Osteoblast (primary cell): ENCODE measurements at regions not wholly inside any gene's neighbourhood (a gene's known extent, or its start where the extent isn't known, plus 50 kb on each side); places are given as distances from the start of the nearest gene placed in this dataset.
"Not testable (repeated sequence)": the region's sequence is repeated elsewhere in the genome, so short reads cannot be mapped to it uniquely, and the experiment has no call there.

ENCODE experiments used
- DNase-seq: peaks from one replicate; pipeline ENCODE4 v3.0.0; 2011; ENCODE audit warnings: low spot score, mixed read lengths; ENCODE audit not compliant: insufficient read length; ENCODE audit errors: missing footprints
- H2AFZ ChIP-seq: 2 replicates; pipeline ENCODE4 v1.6.0; 2011; ENCODE audit warnings: mild to moderate bottlenecking, low read length
- H3K27ac ChIP-seq: 2 replicates; pipeline ENCODE4 v1.5.1; 2011; ENCODE audit warnings: mild to moderate bottlenecking, low read depth, low read length, moderate library complexity
- H3K27me3 ChIP-seq: 2 replicates; pipeline ENCODE4 v1.6.0; 2012; ENCODE audit warnings: mild to moderate bottlenecking, control low read depth, inconsistent platforms, low read length, moderate library complexity; ENCODE audit not compliant: insufficient read depth
- H3K36me3 ChIP-seq: 2 replicates; pipeline ENCODE4 v1.5.1; 2011; ENCODE audit warnings: mild to moderate bottlenecking, low read length, control low read depth, moderate library complexity; ENCODE audit not compliant: insufficient read depth
- H3K4me1 ChIP-seq: 2 replicates; pipeline ENCODE4 v1.5.1; 2011; ENCODE audit warnings: mild to moderate bottlenecking, low read length, control low read depth, moderate library complexity; ENCODE audit not compliant: insufficient read depth
- H3K4me2 ChIP-seq: 2 replicates; pipeline ENCODE4 v1.6.0; 2011; ENCODE audit warnings: mild to moderate bottlenecking, low read length; ENCODE audit not compliant: insufficient read depth
- H3K4me3 ChIP-seq: fragments of 200-600 bp; sonication (generic); 3 replicates; pipeline ENCODE4 v1.5.1; 2012; ENCODE audit warnings: mild to moderate bottlenecking, low read length, inconsistent platforms; ENCODE audit not compliant: insufficient read depth
- H3K79me2 ChIP-seq: 2 replicates; pipeline ENCODE4 v1.6.0; 2012; ENCODE audit warnings: mild to moderate bottlenecking, low read length, control low read depth, inconsistent platforms; ENCODE audit not compliant: insufficient read depth
- H3K9me3 ChIP-seq: 2 replicates; pipeline ENCODE4 v1.5.1; 2011; ENCODE audit warnings: low read depth, low read length, control low read depth
- H4K20me1 ChIP-seq: 2 replicates; pipeline ENCODE4 v1.6.0; 2012; ENCODE audit warnings: mild to moderate bottlenecking, low read length, control low read depth; ENCODE audit not compliant: insufficient read depth
- TF ChIP-seq, protein P1 (sequence below): IDR thresholded peaks from 2 replicates; pipeline ENCODE4 v1.5.1; 2011; ENCODE audit warnings: mild to moderate bottlenecking, low read depth, low read length, moderate library complexity; ENCODE audit errors: extremely low read depth

DNA sequence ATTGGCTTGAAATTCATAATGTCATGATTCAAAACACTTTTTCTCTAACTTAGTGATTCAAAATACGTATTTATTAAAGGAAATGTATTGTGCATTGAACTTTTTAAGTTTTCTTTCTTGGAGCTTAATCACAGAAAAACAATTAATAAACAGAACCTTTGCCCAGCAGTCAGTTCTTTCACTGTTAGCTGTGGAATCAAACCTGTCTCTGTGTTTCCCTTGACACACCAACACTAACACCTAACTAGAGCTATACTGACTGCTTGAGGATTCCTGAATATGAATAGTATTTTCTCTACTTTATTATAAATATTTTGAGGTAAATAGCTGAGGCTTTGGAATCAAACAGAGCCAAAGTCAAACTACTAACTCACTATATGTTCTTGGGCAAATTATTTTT lies 296.4 kb downstream of the HIVEP2 start:
- no peak overlapping the region for H3K27ac ChIP-seq
- H3K9me3 ChIP-seq = no peaks in the 10 kb centered on the region
- H3K36me3 ChIP-seq = no peaks in the 10 kb centered on the region
- no peak overlapping the region for H2AFZ ChIP-seq
- no peaks in the 10 kb centered on the region for H3K79me2 ChIP-seq
- TF ChIP-seq, protein P1, sequence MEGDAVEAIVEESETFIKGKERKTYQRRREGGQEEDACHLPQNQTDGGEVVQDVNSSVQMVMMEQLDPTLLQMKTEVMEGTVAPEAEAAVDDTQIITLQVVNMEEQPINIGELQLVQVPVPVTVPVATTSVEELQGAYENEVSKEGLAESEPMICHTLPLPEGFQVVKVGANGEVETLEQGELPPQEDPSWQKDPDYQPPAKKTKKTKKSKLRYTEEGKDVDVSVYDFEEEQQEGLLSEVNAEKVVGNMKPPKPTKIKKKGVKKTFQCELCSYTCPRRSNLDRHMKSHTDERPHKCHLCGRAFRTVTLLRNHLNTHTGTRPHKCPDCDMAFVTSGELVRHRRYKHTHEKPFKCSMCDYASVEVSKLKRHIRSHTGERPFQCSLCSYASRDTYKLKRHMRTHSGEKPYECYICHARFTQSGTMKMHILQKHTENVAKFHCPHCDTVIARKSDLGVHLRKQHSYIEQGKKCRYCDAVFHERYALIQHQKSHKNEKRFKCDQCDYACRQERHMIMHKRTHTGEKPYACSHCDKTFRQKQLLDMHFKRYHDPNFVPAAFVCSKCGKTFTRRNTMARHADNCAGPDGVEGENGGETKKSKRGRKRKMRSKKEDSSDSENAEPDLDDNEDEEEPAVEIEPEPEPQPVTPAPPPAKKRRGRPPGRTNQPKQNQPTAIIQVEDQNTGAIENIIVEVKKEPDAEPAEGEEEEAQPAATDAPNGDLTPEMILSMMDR = no peak
- H3K4me3 ChIP-seq = no peak overlapping the region
- DNase-seq = no peak
- no peak overlapping the region for H3K4me2 ChIP-seq
- peaks cover 43% of the 10 kb centered on the region for H3K27me3 ChIP-seq
- H4K20me1 ChIP-seq = no peaks in the 10 kb centered on the region
- no peaks in the 10 kb centered on the region for H3K4me1 ChIP-seq

DNA sequence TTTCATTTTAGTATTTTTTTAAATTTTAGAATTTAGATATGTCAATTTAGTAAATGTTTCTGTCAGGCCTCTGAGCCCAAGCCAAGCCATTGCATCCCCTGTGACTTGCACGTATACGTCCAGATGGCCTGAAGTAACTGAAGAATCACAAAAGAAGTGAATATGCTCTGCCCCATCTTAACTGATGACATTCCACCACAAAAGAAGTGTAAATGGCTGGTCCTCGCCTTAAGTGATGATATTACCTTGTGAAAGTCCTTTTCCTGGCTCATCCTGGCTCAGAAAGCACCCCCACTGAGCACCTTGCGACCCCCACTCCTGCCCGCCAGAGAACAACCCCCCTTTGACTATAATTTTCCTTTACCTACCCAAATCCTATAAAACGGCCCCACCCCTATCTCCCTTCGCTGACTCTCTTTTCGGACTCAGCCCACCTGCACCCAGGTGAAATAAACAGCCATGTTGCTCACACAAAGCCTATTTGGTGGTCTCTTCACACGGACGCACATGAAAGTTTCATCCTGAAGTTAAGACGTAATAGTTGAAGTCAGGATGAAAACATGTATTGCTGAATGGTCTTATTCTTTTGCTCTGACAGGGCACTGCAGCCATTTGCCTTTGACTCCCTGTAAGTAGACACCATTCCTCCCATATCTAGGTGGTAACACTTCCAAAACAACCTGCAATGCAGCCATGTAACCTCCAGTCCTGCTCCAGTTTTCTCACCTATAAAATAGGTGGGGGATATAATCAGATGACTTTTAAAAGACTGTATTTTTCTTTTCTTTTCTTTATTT lies 295.3 kb downstream of the HIVEP2 start:
- not testable (repeated sequence) for H3K4me2 ChIP-seq, H3K79me2 ChIP-seq, H3K9me3 ChIP-seq, H3K36me3 ChIP-seq, H3K27ac ChIP-seq, H2AFZ ChIP-seq, DNase-seq, H4K20me1 ChIP-seq, H3K4me3 ChIP-seq, H3K4me1 ChIP-seq
- H3K27me3 ChIP-seq = peaks cover 48% of the 10 kb centered on the region

DNA sequence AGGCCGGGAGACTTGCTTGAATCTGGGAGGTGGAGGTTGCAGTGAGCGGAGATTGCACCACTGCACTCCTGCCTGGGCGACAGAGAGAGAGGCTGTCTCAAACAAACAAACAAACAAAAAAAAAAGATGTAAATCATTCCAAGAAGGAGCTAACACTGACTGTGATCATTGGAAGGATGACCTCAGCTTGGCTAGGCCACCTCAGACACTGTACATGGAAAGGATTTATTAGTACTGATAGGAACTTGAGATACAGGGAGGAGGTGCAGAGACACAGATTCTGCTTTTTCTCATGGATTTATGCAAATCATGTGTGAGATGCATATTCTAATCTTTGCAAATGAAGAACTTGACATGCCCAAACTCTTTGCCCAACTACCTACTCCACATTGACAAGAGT lies 293.6 kb downstream of the HIVEP2 start:
- H4K20me1 ChIP-seq = no peaks in the 10 kb centered on the region
- TF ChIP-seq, protein P1 = no peak

DNA sequence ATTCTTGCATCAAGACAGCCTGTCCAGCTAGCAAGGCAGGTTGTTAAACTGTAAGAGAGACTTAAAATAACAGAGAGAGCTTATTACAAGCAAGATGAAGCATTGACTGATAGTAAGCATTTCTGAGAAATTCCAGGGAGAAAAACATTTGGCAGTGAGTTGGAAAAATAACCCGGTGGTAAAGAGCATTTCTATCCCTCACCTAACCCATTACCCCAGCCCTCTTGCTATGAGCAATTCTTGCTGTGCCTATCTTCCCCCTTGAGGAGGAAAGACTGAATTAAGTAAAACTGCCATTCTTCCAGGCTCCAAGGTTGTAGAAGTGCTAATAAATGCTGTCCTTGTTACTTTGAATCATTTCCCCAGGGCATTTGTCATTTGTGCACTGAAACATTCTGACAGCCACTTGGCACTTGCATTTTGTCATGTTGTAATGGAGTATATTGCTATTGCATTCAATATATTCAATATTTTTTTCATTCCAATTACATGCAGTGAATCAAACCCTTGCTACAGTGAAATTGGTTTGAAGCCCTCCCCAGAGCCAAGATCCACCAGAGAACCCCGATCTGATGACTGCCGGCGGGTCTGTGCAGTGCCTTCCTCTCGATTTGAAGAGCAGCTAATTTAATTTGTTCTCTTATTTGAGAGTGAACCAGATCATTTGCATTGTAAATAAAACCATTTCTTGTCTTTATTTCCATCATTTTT lies 291.1 kb downstream of the HIVEP2 start:
- Histone ChIP-seq H3K4me1 (no peaks in the 10 kb centered on the region), H3K27me3 (peaks cover 39% of the 10 kb centered on the region), H4K20me1 (no peaks in the 10 kb centered on the region), H3K79me2 (no peaks in the 10 kb centered on the region), H3K36me3 (no peaks in the 10 kb centered on the region), H3K4me3 (no peak overlapping the region), H2AFZ (no peak overlapping the region), H3K27ac (no peak overlapping the region), H3K4me2 (no peak overlapping the region), H3K9me3 (no peaks in the 10 kb centered on the region)
- TF ChIP-seq, protein P1 = no peak
- no peak for DNase-seq

More for the DNA sequence above, 293.6 kb downstream of the HIVEP2 start:
- Histone ChIP-seq H3K4me1 (no peaks in the 10 kb centered on the region), H3K27me3 (peaks cover 54% of the 10 kb centered on the region), H2AFZ (no peak overlapping the region), H3K27ac (no peak overlapping the region), H3K4me3 (no peak overlapping the region), H3K79me2 (no peaks in the 10 kb centered on the region), H3K9me3 (no peaks in the 10 kb centered on the region), H3K4me2 (no peak overlapping the region), H3K36me3 (no peaks in the 10 kb centered on the region)
- no peak for DNase-seq
